OCI-M1 (cell line): ENCODE measurements at regions not wholly inside any gene's neighbourhood (a gene's known extent, or its start where the extent isn't known, plus 50 kb on each side); places are given as distances from the start of the nearest gene placed in this dataset.

Source experiments
- DNase-seq: peaks from one replicate; lab custom pipeline; 2025; lab: John Stamatoyannopoulos, UW

GRCh38 chr5:148950892-148951291 lies 112.0 kb downstream of the SH3TC2 start:
- no peak for DNase-seq

- no peak for DNase-seq
Observed at GRCh38 chr5:148951612-148952011, 111.2 kb downstream of the SH3TC2 start.

- peak; percentile 44 for DNase-seq
Observed at GRCh38 chr5:148952097-148952867, 110.6 kb downstream of the SH3TC2 start.

GRCh38 chr5:148953711-148954110 lies 109.2 kb downstream of the SH3TC2 start:
- peak; percentile 3 for DNase-seq
